ENCODE measurements at regions not wholly inside any gene's neighbourhood (a gene's known extent, or its start where the extent isn't known, plus 50 kb on each side); places are given as distances from the start of the nearest gene placed in this dataset.
A peak's percentile ranks its signal among the peaks of the same experiment; 100 is the strongest.

- WGBS, 2 donors: 93 to 96% methylated on average over 4 of the region's 4 CpGs
- no peak for ATAC-seq (ENCODE audit: insufficient read depth, low FRiP score)
- H3K9me3 ChIP-seq (ENCODE audit: control insufficient read depth in 4 of 4, insufficient read depth in 3 of 4, low read length in 3 of 4): no peaks in the 10 kb centered on the region
- no peak for DNase-seq
- peaks cover 0 to 22% (median 2%) of the 10 kb centered on the region in 5 donors for H3K4me1 ChIP-seq (ENCODE audit: control insufficient read depth in 5 of 5, insufficient read depth in 5 of 5, low read length in 5 of 5)
- no peak overlapping the region for H3K27ac ChIP-seq (ENCODE audit: low read depth in 1 of 2, low read length in 1 of 2)
- no peak for TF ChIP-seq CTCF (IDR thresholded peaks at IDR 0.05; ENCODE audit: control extremely low read depth, extremely low read depth)
- no peak overlapping the region for H3K4me3 ChIP-seq
- H3K9ac ChIP-seq (ENCODE audit: insufficient read depth in 1 of 2, low read length in 2 of 2): no peak overlapping the region
- H3K36me3 ChIP-seq (ENCODE audit: control insufficient read depth in 4 of 4, insufficient read depth in 4 of 4, low read length in 4 of 4): no peaks in the 10 kb centered on the region
- H3K27me3 ChIP-seq (ENCODE audit: control insufficient read depth in 3 of 3, insufficient read depth in 3 of 3, low read length in 2 of 3): no peaks in the 10 kb centered on the region
Measured at GRCh38 chr13:76715075-76715474, 171.1 kb downstream of the KCTD12 start.

GRCh38 chr13:76713280-76713679 lies 172.9 kb downstream of the KCTD12 start:
- ATAC-seq (ENCODE audit: insufficient read depth, low FRiP score): no peak

GRCh38 chr13:76711550-76712182 lies 174.5 kb downstream of the KCTD12 start:
- Histone ChIP-seq H3K9ac (ENCODE audit: insufficient read depth in 1 of 2, low read length in 2 of 2) (no peak overlapping the region), H3K27me3 (ENCODE audit: control insufficient read depth in 3 of 3, insufficient read depth in 3 of 3, low read length in 2 of 3) (no peaks in the 10 kb centered on the region), H3K27ac (ENCODE audit: low read depth in 1 of 2, low read length in 1 of 2) (no peak overlapping the region), H3K4me1 (ENCODE audit: control insufficient read depth in 5 of 5, insufficient read depth in 5 of 5, low read length in 5 of 5) (peaks cover 0 to 53% (median 2%) of the 10 kb centered on the region in 5 donors), H3K9me3 (ENCODE audit: control insufficient read depth in 4 of 4, insufficient read depth in 3 of 4, low read length in 3 of 4) (no peaks in the 10 kb centered on the region), H3K36me3 (ENCODE audit: control insufficient read depth in 4 of 4, insufficient read depth in 4 of 4, low read length in 4 of 4) (no peaks in the 10 kb centered on the region), H3K4me3 (no peak overlapping the region)
- TF ChIP-seq CTCF (IDR thresholded peaks at IDR 0.05; ENCODE audit: control extremely low read depth, extremely low read depth): no peak
- peak; percentile 82 to 98 (median 96) for DNase-seq
- 19 to 27% methylated on average over 3 of the region's 3 CpGs for WGBS, 2 donors
- ATAC-seq (ENCODE audit: insufficient read depth, low FRiP score): peak; percentile 85

More at GRCh38 chr13:76713280-76713679, 172.9 kb downstream of the KCTD12 start:
- Histone ChIP-seq H3K4me1 (ENCODE audit: control insufficient read depth in 5 of 5, insufficient read depth in 5 of 5, low read length in 5 of 5) (peaks cover 0 to 40% (median 2%) of the 10 kb centered on the region in 5 donors), H3K27ac (ENCODE audit: low read depth in 1 of 2, low read length in 1 of 2) (no peak overlapping the region), H3K27me3 (ENCODE audit: control insufficient read depth in 3 of 3, insufficient read depth in 3 of 3, low read length in 2 of 3) (no peaks in the 10 kb centered on the region), H3K9me3 (ENCODE audit: control insufficient read depth in 4 of 4, insufficient read depth in 3 of 4, low read length in 3 of 4) (no peaks in the 10 kb centered on the region), H3K9ac (ENCODE audit: insufficient read depth in 1 of 2, low read length in 2 of 2) (no peak overlapping the region), H3K4me3 (no peak overlapping the region), H3K36me3 (ENCODE audit: control insufficient read depth in 4 of 4, insufficient read depth in 4 of 4, low read length in 4 of 4) (no peaks in the 10 kb centered on the region)
- DNase-seq: no peak
- TF ChIP-seq CTCF (IDR thresholded peaks at IDR 0.05; ENCODE audit: control extremely low read depth, extremely low read depth): no peak
- 91 to 96% methylated on average over 1 of the region's 1 CpG for WGBS, 2 donors

GRCh38 chr13:76709851-76710250 lies 176.4 kb downstream of the KCTD12 start:
- Histone ChIP-seq H3K9ac (ENCODE audit: insufficient read depth in 1 of 2, low read length in 2 of 2) (no peak overlapping the region), H3K27me3 (ENCODE audit: control insufficient read depth in 3 of 3, insufficient read depth in 3 of 3, low read length in 2 of 3) (no peaks in the 10 kb centered on the region), H3K27ac (ENCODE audit: low read depth in 1 of 2, low read length in 1 of 2) (no peak overlapping the region), H3K9me3 (ENCODE audit: control insufficient read depth in 4 of 4, insufficient read depth in 3 of 4, low read length in 3 of 4) (no peaks in the 10 kb centered on the region), H3K36me3 (ENCODE audit: control insufficient read depth in 4 of 4, insufficient read depth in 4 of 4, low read length in 4 of 4) (no peaks in the 10 kb centered on the region), H3K4me3 (no peak overlapping the region), H3K4me1 (ENCODE audit: control insufficient read depth in 5 of 5, insufficient read depth in 5 of 5, low read length in 5 of 5) (peaks cover 0 to 60% (median 2%) of the 10 kb centered on the region in 5 donors)
- no peak for TF ChIP-seq CTCF (IDR thresholded peaks at IDR 0.05; ENCODE audit: control extremely low read depth, extremely low read depth)
- WGBS, 2 donors: 90 to 100% methylated on average over 1 of the region's 1 CpG
- DNase-seq (no peak), ATAC-seq (ENCODE audit: insufficient read depth, low FRiP score) (no peak)

All from lung (tissue), 11 donors.